ENCODE measurements at regions not wholly inside any gene's neighbourhood (a gene's known extent, or its start where the extent isn't known, plus 50 kb on each side); places are given as distances from the start of the nearest gene placed in this dataset.

GRCh38 chr22:45094825-45095224 lies 68.9 kb upstream of the NUP50 start:
- no peak for DNase-seq (ENCODE audit: low read depth)

- DNase-seq (ENCODE audit: low read depth): peak; percentile 48
Observed at GRCh38 chr22:45096256-45096907, 67.3 kb upstream of the NUP50 start.

GRCh38 chr22:45097061-45097460 lies 66.7 kb upstream of the NUP50 start:
- no peak for DNase-seq (ENCODE audit: low read depth)

- no peak for DNase-seq (ENCODE audit: low read depth)
Observed at GRCh38 chr22:45098056-45098455, 65.7 kb upstream of the NUP50 start.

GRCh38 chr22:45099961-45100360 lies 63.8 kb upstream of the NUP50 start:
- DNase-seq (ENCODE audit: low read depth): no peak

GRCh38 chr22:45101515-45102227 lies 62.1 kb upstream of the NUP50 start:
- peak; percentile 45 for DNase-seq (ENCODE audit: low read depth)

- DNase-seq (ENCODE audit: low read depth): no peak
Observed at GRCh38 chr22:45102896-45103420, 60.8 kb upstream of the NUP50 start.

- DNase-seq (ENCODE audit: low read depth): no peak
Observed at GRCh38 chr22:45103756-45104155, 60.0 kb upstream of the NUP50 start.

- no peak for DNase-seq (ENCODE audit: low read depth)
Observed at GRCh38 chr22:45104313-45104712, 59.4 kb upstream of the NUP50 start.

- DNase-seq (ENCODE audit: low read depth): peak; percentile 70
Observed at GRCh38 chr22:45105281-45105702, 58.4 kb upstream of the NUP50 start.

- no peak for DNase-seq (ENCODE audit: low read depth)
Observed at GRCh38 chr22:45107671-45108070, 56.1 kb upstream of the NUP50 start.

- peak; percentile 48 for DNase-seq (ENCODE audit: low read depth)
Observed at GRCh38 chr22:45112136-45112879, 51.4 kb upstream of the NUP50 start.

All from RPMI7951 (cell line).